Fibroblast of lung (primary cell): ENCODE measurements at regions not wholly inside any gene's neighbourhood (a gene's known extent, or its start where the extent isn't known, plus 50 kb on each side); places are given as distances from the start of the nearest gene placed in this dataset.

Experiments used
- CTCF ChIP-seq, 2 donors: IDR thresholded peaks in 1 of 2; conservative IDR thresholded peaks in 1 of 2; 1 replicate in 1 of 2; 2 replicates in 1 of 2; pipeline ENCODE4 v1.5.1; 2011 to 2012; ENCODE audit warnings: low read length in 2 of 2, control low read depth in 1 of 2, inconsistent platforms in 1 of 2, low read depth in 1 of 2, mild to moderate bottlenecking in 1 of 2
- EZH2 ChIP-seq: IDR thresholded peaks from 2 replicates; pipeline ENCODE4 v1.5.1; 2012; ENCODE audit warnings: low read length, control low read depth, mild to moderate bottlenecking; ENCODE audit errors: missing control alignments

- no peak for TF ChIP-seq EZH2
- TF ChIP-seq CTCF (conservative IDR thresholded peaks at IDR 0.05 in 1 of 2, IDR thresholded peaks at IDR 0.05 in 1 of 2; ENCODE audit: low read depth in 1 of 2, low read length in 2 of 2) = no peak
These were observed 59.6 kb upstream of the GOLIM4 start for GRCh38 chr3:168155303-168155702.
